Suprapubic skin (tissue), 4 donors: ENCODE measurements at regions not wholly inside any gene's neighbourhood (a gene's known extent, or its start where the extent isn't known, plus 50 kb on each side); places are given as distances from the start of the nearest gene placed in this dataset.

ENCODE experiments used
- DNase-seq, 2 donors: peaks; one replicate each; pipeline ENCODE4 v3.0.0-alpha.2; 2019; ENCODE audit warnings: low spot score in 2 of 2
- H3K27ac ChIP-seq: fragments of 200-600 bp; sonication (generic); one replicate; pipeline ENCODE4 v1.5.1; 2019
- H3K27me3 ChIP-seq: fragments of 200-600 bp; sonication (generic); one replicate; pipeline ENCODE4 v1.5.1; 2019
- H3K36me3 ChIP-seq: fragments of 200-600 bp; sonication (generic); one replicate; pipeline ENCODE4 v1.5.1; 2019
- H3K4me1 ChIP-seq: fragments of 200-600 bp; sonication (generic); one replicate; pipeline ENCODE4 v1.5.1; 2019
- H3K4me3 ChIP-seq: fragments of 200-600 bp; sonication (generic); one replicate; pipeline ENCODE4 v1.5.1; 2019; ENCODE audit warnings: mild to moderate bottlenecking
- H3K9me3 ChIP-seq: fragments of 200-600 bp; sonication (generic); one replicate; pipeline ENCODE4 v1.5.1; 2019
- CTCF ChIP-seq, 2 donors: fragments of 200-600 bp in 1 of 2; fragments of 450-650 bp in 1 of 2; sonication (generic) in 1 of 2; IDR thresholded peaks; one replicate each; pipeline ENCODE4 v1.5.1; 2016 to 2019; ENCODE audit warnings: antibody characterized with exemption in 2 of 2, mild to moderate bottlenecking in 1 of 2, moderate library complexity in 1 of 2
- EP300 ChIP-seq: sonication (generic); formaldehyde crosslinking; IDR thresholded peaks from one replicate; pipeline ENCODE4 v1.6.1; 2017; ENCODE audit warnings: antibody characterized with exemption
- POLR2A ChIP-seq, 2 donors: fragments of 450-650 bp; IDR thresholded peaks; one replicate each; pipeline ENCODE4 v1.6.1; 2017; ENCODE audit warnings: antibody characterized with exemption in 2 of 2, mild to moderate bottlenecking in 2 of 2, moderate library complexity in 2 of 2
- POLR2AphosphoS5 ChIP-seq, 3 donors: sonication (generic); formaldehyde crosslinking; IDR thresholded peaks; one replicate each; pipeline ENCODE4 v1.6.1; 2017; ENCODE audit warnings: antibody characterized with exemption in 3 of 3
- WGBS: methylation state at CpG from one replicate; pipeline ENCODE4 v1.1.5; 2018; 5-methylcytosine and 5-hydroxymethylcytosine counted together

- WGBS, result 93% methylated on average over 9 of the region's 16 CpGs
- TF ChIP-seq POLR2AphosphoS5 (IDR thresholded peaks at IDR 0.05), result no peak
- TF ChIP-seq POLR2A (IDR thresholded peaks at IDR 0.05), result no peak
- TF ChIP-seq EP300, result no peak
- no peak for TF ChIP-seq CTCF (IDR thresholded peaks at IDR 0.05)
- Histone ChIP-seq H3K27me3 (no peaks in the 10 kb centered on the region), H3K9me3 (peaks cover 6% of the 10 kb centered on the region), H3K4me1 (no peaks in the 10 kb centered on the region), H3K36me3 (no peaks in the 10 kb centered on the region), H3K4me3 (no peak overlapping the region), H3K27ac (no peak overlapping the region)
- no peak for DNase-seq
Measured at GRCh38 chr7:125468855-125469174, 539.2 kb upstream of the POT1 start.

GRCh38 chr7:125467996-125468854 is 538.6 kb upstream of the POT1 start:
- no peak for DNase-seq
- 76% methylated on average over 6 of the region's 17 CpGs for WGBS
- H3K4me1 ChIP-seq, result no peaks in the 10 kb centered on the region
- no peak for TF ChIP-seq EP300
- TF ChIP-seq POLR2A (IDR thresholded peaks at IDR 0.05), result no peak
- TF ChIP-seq POLR2AphosphoS5 (IDR thresholded peaks at IDR 0.05), result no peak
- TF ChIP-seq CTCF (IDR thresholded peaks at IDR 0.05), result no peak
- H3K27ac ChIP-seq, result no peak overlapping the region
- H3K27me3 ChIP-seq, result no peaks in the 10 kb centered on the region
- peaks cover 6% of the 10 kb centered on the region for H3K9me3 ChIP-seq
- H3K36me3 ChIP-seq, result no peaks in the 10 kb centered on the region
- H3K4me3 ChIP-seq, result no peak overlapping the region

- Histone ChIP-seq H3K27ac (no peak overlapping the region), H3K36me3 (no peaks in the 10 kb centered on the region), H3K4me3 (no peak overlapping the region), H3K27me3 (no peaks in the 10 kb centered on the region), H3K9me3 (peaks cover 6% of the 10 kb centered on the region), H3K4me1 (no peaks in the 10 kb centered on the region)
- WGBS, result 63% methylated on average over 3 of the region's 3 CpGs
- no peak for DNase-seq
- TF ChIP-seq EP300 (no peak), POLR2AphosphoS5 (IDR thresholded peaks at IDR 0.05) (no peak), POLR2A (IDR thresholded peaks at IDR 0.05) (no peak), CTCF (IDR thresholded peaks at IDR 0.05) (no peak)
Measured at GRCh38 chr7:125465527-125465926, 535.9 kb upstream of the POT1 start.

- 100% methylated on average over 2 of the region's 2 CpGs for WGBS
- no peaks in the 10 kb centered on the region for H3K36me3 ChIP-seq
- DNase-seq, result no peak
- no peak overlapping the region for H3K27ac ChIP-seq
- no peaks in the 10 kb centered on the region for H3K4me1 ChIP-seq
- TF ChIP-seq POLR2A (IDR thresholded peaks at IDR 0.05) (no peak), EP300 (no peak), CTCF (IDR thresholded peaks at IDR 0.05) (no peak), POLR2AphosphoS5 (IDR thresholded peaks at IDR 0.05) (no peak)
- H3K4me3 ChIP-seq, result no peak overlapping the region
- H3K27me3 ChIP-seq, result no peaks in the 10 kb centered on the region
- peaks cover 13% of the 10 kb centered on the region for H3K9me3 ChIP-seq
Measured at GRCh38 chr7:125462615-125463014, 533.0 kb upstream of the POT1 start.

GRCh38 chr7:125459038-125459437 is 529.4 kb upstream of the POT1 start:
- Histone ChIP-seq H3K9me3 (peaks cover 19% of the 10 kb centered on the region), H3K27me3 (no peaks in the 10 kb centered on the region), H3K36me3 (no peaks in the 10 kb centered on the region), H3K4me1 (no peaks in the 10 kb centered on the region), H3K27ac (no peak overlapping the region), H3K4me3 (no peak overlapping the region)
- TF ChIP-seq EP300 (no peak), POLR2A (IDR thresholded peaks at IDR 0.05) (no peak), CTCF (IDR thresholded peaks at IDR 0.05) (no peak), POLR2AphosphoS5 (IDR thresholded peaks at IDR 0.05) (no peak)
- DNase-seq, result no peak
